Omental fat pad (tissue), 3 donors: ENCODE measurements at regions not wholly inside any gene's neighbourhood (a gene's known extent, or its start where the extent isn't known, plus 50 kb on each side); places are given as distances from the start of the nearest gene placed in this dataset.
"Not testable (repeated sequence)": the region's sequence is repeated elsewhere in the genome, so short reads cannot be mapped to it uniquely, and the experiment has no call there.

Experiments
- ATAC-seq: fragments of 150-250 bp; one replicate; pipeline ENCODE4 v1.9.1; 2016; ENCODE audit warnings: mild to moderate bottlenecking, moderate library complexity; ENCODE audit not compliant: low FRiP score
- DNase-seq: peaks from one replicate; pipeline ENCODE4 v3.0.0-alpha.2; 2019; ENCODE audit warnings: low spot score
- CTCF ChIP-seq, 3 donors: fragments of 450-650 bp; IDR thresholded peaks; one replicate each; pipeline ENCODE4 v1.5.1; 2016 to 2017; ENCODE audit warnings: antibody characterized with exemption in 3 of 3, mild to moderate bottlenecking in 3 of 3, moderate library complexity in 2 of 3

- ATAC-seq = no peak
- TF ChIP-seq CTCF (IDR thresholded peaks at IDR 0.05) = no peak
- no peak for DNase-seq
These were observed 150.5 kb upstream of the DDIT4L start for GRCh38 chr4:100340512-100341485.

GRCh38 chr4:100339870-100340269, 149.6 kb upstream of the DDIT4L start:
- TF ChIP-seq CTCF (IDR thresholded peaks at IDR 0.05) = no peak
- DNase-seq = no peak
- no peak for ATAC-seq

GRCh38 chr4:100333491-100333890, 143.2 kb upstream of the DDIT4L start:
- ATAC-seq, DNase-seq: not testable (repeated sequence)

GRCh38 chr4:100317032-100317864, 127.0 kb upstream of the DDIT4L start:
- no peak for ATAC-seq

GRCh38 chr4:100314057-100314456, 123.8 kb upstream of the DDIT4L start:
- DNase-seq (no peak), ATAC-seq (no peak)
- no peak for TF ChIP-seq CTCF (IDR thresholded peaks at IDR 0.05)

More at GRCh38 chr4:100317032-100317864, 127.0 kb upstream of the DDIT4L start:
- DNase-seq = no peak
- no peak for TF ChIP-seq CTCF (IDR thresholded peaks at IDR 0.05)

GRCh38 chr4:100312615-100313350, 122.5 kb upstream of the DDIT4L start:
- no peak for ATAC-seq
- TF ChIP-seq CTCF (IDR thresholded peaks at IDR 0.05) = no peak

GRCh38 chr4:100311181-100311580, 120.9 kb upstream of the DDIT4L start:
- ATAC-seq (no peak), DNase-seq (no peak)
- no peak for TF ChIP-seq CTCF (IDR thresholded peaks at IDR 0.05)

More at GRCh38 chr4:100312615-100313350, 122.5 kb upstream of the DDIT4L start:
- no peak for DNase-seq
